Heart left ventricle (tissue), 16 donors: ENCODE measurements at regions not wholly inside any gene's neighbourhood (a gene's known extent, or its start where the extent isn't known, plus 50 kb on each side); places are given as distances from the start of the nearest gene placed in this dataset.

Experiments used
- ATAC-seq, 4 donors: fragments of 200-7000 bp; cut with Tn5 transposase; one replicate each; pipeline ENCODE4 v1.9.1; 2020 to 2022; ENCODE audit warnings: moderate library complexity in 4 of 4, mild to moderate bottlenecking in 3 of 4, moderate number of reproducible peaks in 1 of 4
- DNase-seq, 5 donors: peaks; one replicate each; pipeline ENCODE4 v3.0.0-alpha.2; 2020
- H3K27ac ChIP-seq, 12 donors: fragments of 200-600 bp; sonication (generic) in 4 of 12; one replicate each; pipeline versions ENCODE4 v1.5.0 to v1.8.0; 2016 to 2022; ENCODE audit warnings: mild to moderate bottlenecking in 2 of 12
- H3K27me3 ChIP-seq, 9 donors: fragments of 200-600 bp; sonication (generic) in 2 of 9; one replicate each; pipeline versions ENCODE4 v1.5.1 to v1.8.0; 2016 to 2022; ENCODE audit warnings: mild to moderate bottlenecking in 3 of 9
- H3K36me3 ChIP-seq, 9 donors: fragments of 200-600 bp; sonication (generic) in 2 of 9; one replicate each; pipeline versions ENCODE4 v1.5.0 to v1.8.0; 2018 to 2022; ENCODE audit warnings: mild to moderate bottlenecking in 2 of 9
- H3K4me1 ChIP-seq, 12 donors: fragments of 200-600 bp; sonication (generic) in 4 of 12; one replicate each; pipeline versions ENCODE4 v1.5.0 to v1.8.0; 2016 to 2022; ENCODE audit warnings: mild to moderate bottlenecking in 3 of 12
- H3K4me3 ChIP-seq, 12 donors: fragments of 200-600 bp; sonication (generic) in 4 of 12; one replicate each; pipeline versions ENCODE4 v1.5.0 to v1.8.0; 2017 to 2022; ENCODE audit warnings: mild to moderate bottlenecking in 9 of 12, moderate library complexity in 4 of 12
- H3K9me3 ChIP-seq, 12 donors: fragments of 200-600 bp; sonication (generic) in 4 of 12; one replicate each; pipeline versions ENCODE4 v1.5.0 to v1.8.0; 2016 to 2022; ENCODE audit warnings: mild to moderate bottlenecking in 1 of 12
- CTCF ChIP-seq, 12 donors: fragments of 200-600 bp; sonication (generic) in 4 of 12; IDR thresholded peaks; one replicate each; pipeline versions ENCODE4 v1.5.0 to v1.8.0; 2018 to 2022; ENCODE audit warnings: antibody characterized with exemption in 12 of 12, mild to moderate bottlenecking in 5 of 12
- POLR2A ChIP-seq, 2 donors: fragments of 450-650 bp; IDR thresholded peaks; one replicate each; pipeline ENCODE4 v1.6.1; 2017; ENCODE audit warnings: antibody characterized with exemption in 2 of 2, mild to moderate bottlenecking in 2 of 2, moderate library complexity in 2 of 2
- WGBS, 4 donors: extraction: QIAGEN DNeasy Blood & Tissue Kit in 2 of 4; methylation state at CpG; one replicate each; pipeline versions ENCODE4 v1.1.5 to v1.1.7; 2013 to 2018; 5-methylcytosine and 5-hydroxymethylcytosine counted together
- intact Hi-C, 10 donors: fragments of 100-400 bp; cut with DNase I; formaldehyde crosslinking; loops; one replicate each; pipeline versions ENCODE4 v1.11.1 to v1.14.2; 2022
- donor health status: ischemic (EF 13 %, LVEDD 7.1; RV severe dilation, severe dysfunction).
- donor health status: healthy with polysubstance abuse.
- donor health status: DM: no; HTN: yes; CAD: no.
- donor health status: DM: no; HTN: no; CAD: no.
- donor health status: ischemic (EF 25% LVEDD 6.9; RV normal size, moderate dysfunction).
- donor health status: ischemic (EF 25% LVEDD 5.7; RV mildly dilated, moderate dysfunction).
- donor health status: healthy.
- donor health status: DM: yes; HTN: yes; CAD: no.
- donor health status: ischemic (EF 35%, LVEDD 5.7; RV mildly dilated, moderate dysfunction).
- donor health status: nonischemic (EF 11% LVEDD 7.7; RV severe dilation, severe dysfunction).
- donor health status: DM: yes; HTN: yes; CAD: no.
- donor health status: PGD.
- donor health status: ischemic (EF 29% LVEDD 5.4; RV normal size, mild dysfunction).
- donor health status: nonischemic (EF 23%, LVEDD 6.1; RV moderate dilation, normal function).

GRCh38 chr17:65409381-65409780 is 152.1 kb downstream of the AXIN2 start:
- DNase-seq (no peak), ATAC-seq (no peak)
- peaks cover 0 to 12% (median 0%) of the 10 kb centered on the region in 12 donors for H3K9me3 ChIP-seq
- H3K27me3 ChIP-seq, result no peaks in the 10 kb centered on the region
- H3K27ac ChIP-seq, result no peak overlapping the region
- H3K4me1 ChIP-seq, result no peaks in the 10 kb centered on the region
- H3K4me3 ChIP-seq, result no peak overlapping the region
- no peak for TF ChIP-seq CTCF (IDR thresholded peaks at IDR 0.05)
- no peak for TF ChIP-seq POLR2A (IDR thresholded peaks at IDR 0.05)
- WGBS, 4 donors, result 38 to 51% (median 45%) methylated on average over 1 of the region's 1 CpG
- intact Hi-C loops, result no loop called here
- H3K36me3 ChIP-seq, result no peaks in the 10 kb centered on the region

- WGBS, 4 donors, result 95 to 99% (median 96%) methylated on average over 2 of the region's 2 CpGs
- DNase-seq, result no peak
- TF ChIP-seq POLR2A (IDR thresholded peaks at IDR 0.05), result no peak
- TF ChIP-seq CTCF (IDR thresholded peaks at IDR 0.05), result no peak
Measured at GRCh38 chr17:65408050-65408449, 153.4 kb downstream of the AXIN2 start.

GRCh38 chr17:65407017-65407416 is 154.4 kb downstream of the AXIN2 start:
- intact Hi-C loops, result no loop called here
- Histone ChIP-seq H3K4me3 (no peak overlapping the region), H3K4me1 (no peaks in the 10 kb centered on the region), H3K9me3 (peaks cover 0 to 10% (median 0%) of the 10 kb centered on the region in 12 donors), H3K27me3 (no peaks in the 10 kb centered on the region), H3K36me3 (no peaks in the 10 kb centered on the region), H3K27ac (no peak overlapping the region)
- ATAC-seq (no peak), DNase-seq (no peak)
- no peak for TF ChIP-seq POLR2A (IDR thresholded peaks at IDR 0.05)
- TF ChIP-seq CTCF (IDR thresholded peaks at IDR 0.05), result no peak
- WGBS, 4 donors, result 79 to 89% (median 83%) methylated on average over 4 of the region's 4 CpGs

More at GRCh38 chr17:65408050-65408449, 153.4 kb downstream of the AXIN2 start:
- H3K9me3 ChIP-seq, result peaks cover 0 to 12% (median 0%) of the 10 kb centered on the region in 12 donors
- H3K36me3 ChIP-seq, result no peaks in the 10 kb centered on the region
- no peak overlapping the region for H3K27ac ChIP-seq
- no peak for ATAC-seq
- H3K4me1 ChIP-seq, result no peaks in the 10 kb centered on the region
- no peaks in the 10 kb centered on the region for H3K27me3 ChIP-seq
- intact Hi-C loops, result no loop called here
- H3K4me3 ChIP-seq, result no peak overlapping the region

GRCh38 chr17:65406552-65406951 is 154.9 kb downstream of the AXIN2 start:
- intact Hi-C loops, result no loop called here
- Histone ChIP-seq H3K9me3 (peaks cover 0 to 5% (median 0%) of the 10 kb centered on the region in 12 donors), H3K4me1 (no peaks in the 10 kb centered on the region), H3K36me3 (no peaks in the 10 kb centered on the region), H3K4me3 (no peak overlapping the region), H3K27ac (no peak overlapping the region), H3K27me3 (no peaks in the 10 kb centered on the region)
- ATAC-seq, result no peak
- TF ChIP-seq CTCF (IDR thresholded peaks at IDR 0.05) (no peak), POLR2A (IDR thresholded peaks at IDR 0.05) (no peak)
- 79 to 88% (median 83%) methylated on average over 3 of the region's 3 CpGs for WGBS, 4 donors
- DNase-seq, result no peak
